ENCODE measurements at regions not wholly inside any gene's neighbourhood (a gene's known extent, or its start where the extent isn't known, plus 50 kb on each side); places are given as distances from the start of the nearest gene placed in this dataset.

DNA sequence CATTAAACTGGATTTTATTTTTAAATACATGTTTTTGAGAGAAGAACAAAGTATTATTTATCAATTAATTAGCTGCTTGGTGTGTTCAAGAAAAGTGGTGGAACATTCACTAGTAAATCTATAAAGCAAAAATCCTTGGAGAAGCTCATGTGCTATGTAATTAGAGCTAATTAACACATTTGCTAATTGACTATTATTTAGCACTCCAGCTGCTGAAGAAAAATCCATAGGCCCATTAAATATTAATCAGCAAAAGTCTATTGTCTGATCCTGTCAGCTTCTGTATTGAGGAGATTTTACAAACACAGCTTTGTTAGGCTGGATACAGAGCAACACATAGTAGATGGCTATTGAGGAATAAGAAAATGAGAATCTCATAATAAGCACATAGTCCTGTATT lies 336.1 kb downstream of the RBM43 start:
- TF ChIP-seq EZH2 (IDR thresholded peaks at IDR 0.05; ENCODE audit: low read depth) = no peak
- TF ChIP-seq, protein P1, sequence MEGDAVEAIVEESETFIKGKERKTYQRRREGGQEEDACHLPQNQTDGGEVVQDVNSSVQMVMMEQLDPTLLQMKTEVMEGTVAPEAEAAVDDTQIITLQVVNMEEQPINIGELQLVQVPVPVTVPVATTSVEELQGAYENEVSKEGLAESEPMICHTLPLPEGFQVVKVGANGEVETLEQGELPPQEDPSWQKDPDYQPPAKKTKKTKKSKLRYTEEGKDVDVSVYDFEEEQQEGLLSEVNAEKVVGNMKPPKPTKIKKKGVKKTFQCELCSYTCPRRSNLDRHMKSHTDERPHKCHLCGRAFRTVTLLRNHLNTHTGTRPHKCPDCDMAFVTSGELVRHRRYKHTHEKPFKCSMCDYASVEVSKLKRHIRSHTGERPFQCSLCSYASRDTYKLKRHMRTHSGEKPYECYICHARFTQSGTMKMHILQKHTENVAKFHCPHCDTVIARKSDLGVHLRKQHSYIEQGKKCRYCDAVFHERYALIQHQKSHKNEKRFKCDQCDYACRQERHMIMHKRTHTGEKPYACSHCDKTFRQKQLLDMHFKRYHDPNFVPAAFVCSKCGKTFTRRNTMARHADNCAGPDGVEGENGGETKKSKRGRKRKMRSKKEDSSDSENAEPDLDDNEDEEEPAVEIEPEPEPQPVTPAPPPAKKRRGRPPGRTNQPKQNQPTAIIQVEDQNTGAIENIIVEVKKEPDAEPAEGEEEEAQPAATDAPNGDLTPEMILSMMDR (conservative IDR thresholded peaks at IDR 0.05) = no peak
- Histone ChIP-seq H4K20me1 (ENCODE audit: insufficient read depth) (no peaks in the 10 kb centered on the region), H3K27ac (no peak overlapping the region), H3K4me3 (no peak overlapping the region), H3K9me3 (ENCODE audit: insufficient read depth, low read depth) (no peaks in the 10 kb centered on the region), H3F3A (ENCODE audit: insufficient read depth, low read depth) (no peaks in the 10 kb centered on the region), H3K4me1 (replicated peaks; ENCODE audit: insufficient read depth) (no peaks in the 10 kb centered on the region), H3K27me3 (ENCODE audit: insufficient read depth, low read depth) (no peaks in the 10 kb centered on the region), H3K9me2 (ENCODE audit: insufficient read depth) (no peaks in the 10 kb centered on the region), H3K79me2 (ENCODE audit: low read depth) (no peaks in the 10 kb centered on the region), H2AFZ (no peak overlapping the region), H3K36me3 (ENCODE audit: low read depth) (no peaks in the 10 kb centered on the region), H3K4me2 (no peak overlapping the region)
- ChIA-PET CTCF (no interaction called here), POLR2A (ENCODE audit: unreplicated experiment) (no interaction called here)
- no peak for DNase-seq
- BruUV-seq (replicated peaks) = no TSS peak
- intact Hi-C loops (cut with micrococcal nuclease; ENCODE audit: unreplicated experiment) = no loop called here

DNA sequence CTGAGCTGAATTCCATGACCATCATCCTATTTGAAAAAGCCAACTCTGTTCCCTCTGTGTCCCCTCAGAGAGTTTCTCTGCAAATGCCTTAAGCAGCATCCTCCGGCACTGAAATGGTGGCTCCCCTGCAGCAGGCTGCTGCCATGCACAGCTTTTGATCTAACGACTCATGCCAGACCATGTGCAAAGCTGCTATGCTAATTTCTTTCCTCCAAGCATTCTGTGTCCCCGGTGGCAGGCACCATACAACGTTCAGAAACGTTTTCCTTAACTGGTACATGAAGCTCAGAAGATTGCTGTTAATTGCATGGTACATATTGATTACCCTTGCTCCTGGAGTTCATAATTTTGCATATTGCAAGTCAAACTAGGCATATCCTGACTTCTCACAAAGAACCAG lies 336.8 kb downstream of the RBM43 start:
- CTCF ChIA-PET = no interaction called here
- POLR2A ChIA-PET (ENCODE audit: unreplicated experiment) = no interaction called here
- Histone ChIP-seq H4K20me1 (ENCODE audit: insufficient read depth) (no peaks in the 10 kb centered on the region), H3K4me2 (no peak overlapping the region), H3K9me2 (ENCODE audit: insufficient read depth) (no peaks in the 10 kb centered on the region), H3F3A (ENCODE audit: insufficient read depth, low read depth) (no peaks in the 10 kb centered on the region), H3K27ac (no peak overlapping the region), H3K4me3 (no peak overlapping the region), H3K4me1 (replicated peaks; ENCODE audit: insufficient read depth) (no peaks in the 10 kb centered on the region), H3K9me3 (ENCODE audit: insufficient read depth, low read depth) (no peaks in the 10 kb centered on the region), H3K27me3 (ENCODE audit: insufficient read depth, low read depth) (no peaks in the 10 kb centered on the region), H2AFZ (no peak overlapping the region), H3K36me3 (ENCODE audit: low read depth) (no peaks in the 10 kb centered on the region), H3K79me2 (ENCODE audit: low read depth) (no peaks in the 10 kb centered on the region)
- DNase-seq = no peak
- TF ChIP-seq, protein P1 (conservative IDR thresholded peaks at IDR 0.05) = no peak
- TF ChIP-seq EZH2 (IDR thresholded peaks at IDR 0.05; ENCODE audit: low read depth) = no peak
- intact Hi-C loops (cut with micrococcal nuclease; ENCODE audit: unreplicated experiment) = no loop called here
- no TSS peak for BruUV-seq (replicated peaks)

DNA sequence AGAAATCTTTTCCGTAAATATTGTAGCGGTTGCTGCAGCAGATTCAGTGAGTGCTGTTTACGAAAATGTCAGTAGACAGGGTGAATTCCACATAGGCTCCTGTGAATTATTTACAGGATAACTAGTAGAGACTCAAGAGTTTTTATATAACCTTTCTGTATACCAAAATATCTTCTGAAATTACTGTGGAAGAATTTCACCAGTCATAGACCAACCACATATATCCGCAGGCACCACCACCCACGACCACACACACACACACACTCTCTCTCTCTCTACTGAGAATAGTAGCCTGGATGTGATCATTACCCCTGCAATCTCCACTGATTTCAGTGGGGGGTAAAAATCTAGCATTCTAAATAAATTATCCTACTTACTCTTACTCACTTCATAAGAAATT lies 341.8 kb downstream of the RBM43 start:
- no peak for TF ChIP-seq EZH2 (IDR thresholded peaks at IDR 0.05; ENCODE audit: low read depth)
- TF ChIP-seq, protein P1 (conservative IDR thresholded peaks at IDR 0.05) = no peak
- no peaks in the 10 kb centered on the region for H3K27me3 ChIP-seq (ENCODE audit: insufficient read depth, low read depth)
- intact Hi-C loops (cut with micrococcal nuclease; ENCODE audit: unreplicated experiment) = no loop called here
- H3K9me3 ChIP-seq (ENCODE audit: insufficient read depth, low read depth) = no peaks in the 10 kb centered on the region
- ChIA-PET POLR2A (ENCODE audit: unreplicated experiment) (no interaction called here), CTCF (no interaction called here)
- no TSS peak for BruUV-seq (replicated peaks)
- H3K27ac ChIP-seq = no peak overlapping the region
- H3K9me2 ChIP-seq (ENCODE audit: insufficient read depth) = no peaks in the 10 kb centered on the region
- H3K4me3 ChIP-seq = no peak overlapping the region
- H3F3A ChIP-seq (ENCODE audit: insufficient read depth, low read depth) = no peaks in the 10 kb centered on the region
- H3K79me2 ChIP-seq (ENCODE audit: low read depth) = no peaks in the 10 kb centered on the region
- H3K4me2 ChIP-seq = no peak overlapping the region
- no peaks in the 10 kb centered on the region for H3K36me3 ChIP-seq (ENCODE audit: low read depth)
- no peak overlapping the region for H2AFZ ChIP-seq
- no peak for DNase-seq
- H3K4me1 ChIP-seq (replicated peaks; ENCODE audit: insufficient read depth) = no peaks in the 10 kb centered on the region
- H4K20me1 ChIP-seq (ENCODE audit: insufficient read depth) = no peaks in the 10 kb centered on the region

All from PC-9 (cell line).